SU-DHL-6 (cell line): ENCODE measurements at regions not wholly inside any gene's neighbourhood (a gene's known extent, or its start where the extent isn't known, plus 50 kb on each side); places are given as distances from the start of the nearest gene placed in this dataset.

Experiments
- H2AFZ ChIP-seq: fragments of 200-600 bp; sonication (generic); 2 replicates; pipeline ENCODE4 v1.6.1; 2014; ENCODE audit warnings: low read depth, mild to moderate bottlenecking, moderate library complexity, mixed read lengths, antibody characterized with exemption, low read length; ENCODE audit not compliant: severe bottlenecking
- H3F3A ChIP-seq: fragments of 200-600 bp; shearing (Covaris generic); 2 replicates; pipeline ENCODE4 v1.6.0; 2016; ENCODE audit warnings: antibody characterized with exemption, mild to moderate bottlenecking; ENCODE audit not compliant: insufficient read depth
- H3K27ac ChIP-seq: fragments of 200-600 bp; sonication (generic); 2 replicates; pipeline ENCODE4 v1.5.1; 2016; ENCODE audit warnings: low read depth, mild to moderate bottlenecking, low read length, moderate library complexity, mixed read lengths
- H3K27me3 ChIP-seq: fragments of 200-600 bp; sonication (generic), shearing (Covaris generic); 2 replicates; pipeline ENCODE4 v1.6.0; 2014; ENCODE audit warnings: mild to moderate bottlenecking, low read length
- H3K36me3 ChIP-seq: fragments of 200-600 bp; sonication (generic); 2 replicates; pipeline ENCODE4 v1.6.1; 2014; ENCODE audit warnings: mild to moderate bottlenecking, low read length, mixed read lengths
- H3K4me2 ChIP-seq: fragments of 300-600, 200-600 bp; shearing (Covaris generic), sonication (generic); 2 replicates; pipeline ENCODE4 v1.6.0; 2014; ENCODE audit warnings: low read length, low read depth, mild to moderate bottlenecking; ENCODE audit not compliant: poor library complexity, severe bottlenecking
- H3K4me3 ChIP-seq: fragments of 200-600 bp; sonication (generic); 2 replicates; pipeline ENCODE4 v1.5.1; 2014; ENCODE audit warnings: antibody characterized with exemption, low read length, mild to moderate bottlenecking, mixed read lengths; ENCODE audit not compliant: insufficient read depth, poor library complexity, severe bottlenecking
- H3K79me2 ChIP-seq: fragments of 200-600 bp; sonication (generic); 2 replicates; pipeline ENCODE4 v1.6.1; 2014; ENCODE audit warnings: mild to moderate bottlenecking, low read length, moderate library complexity; ENCODE audit not compliant: insufficient read depth
- H3K9ac ChIP-seq: fragments of 200-600 bp; sonication (generic); 2 replicates; pipeline ENCODE4 v1.7.0; 2014; ENCODE audit warnings: mild to moderate bottlenecking, low read length
- H3K9me2 ChIP-seq: fragments of 200-600 bp; sonication (generic); replicated peaks from 2 replicates; pipeline ENCODE4 v1.6.1; 2014; ENCODE audit warnings: low read length; ENCODE audit not compliant: insufficient read depth
- H3K9me3 ChIP-seq: fragments of 200-600 bp; sonication (generic); 2 replicates; pipeline ENCODE4 v1.6.1; 2014; ENCODE audit warnings: low read length, mixed read lengths; ENCODE audit not compliant: insufficient read depth
- H4K20me1 ChIP-seq: fragments of 200-600 bp; sonication (generic); 2 replicates; pipeline ENCODE4 v1.6.1; 2014; ENCODE audit warnings: low read depth, mild to moderate bottlenecking, antibody characterized with exemption, low read length, moderate library complexity, mixed read lengths
- EZH2phosphoT487 ChIP-seq: fragments of 200-600 bp; sonication (generic), shearing (Covaris generic); conservative IDR thresholded peaks from 2 replicates; pipeline ENCODE4 v1.6.1; 2018; ENCODE audit warnings: mild to moderate bottlenecking, antibody characterized with exemption, low read length, moderate library complexity, mixed read lengths
- TF ChIP-seq, protein P1 (sequence below): fragments of 200-600 bp; sonication (generic); IDR thresholded peaks from one replicate; pipeline ENCODE4 v1.5.1; 2017; ENCODE audit warnings: antibody characterized with exemption, mild to moderate bottlenecking, low read length, moderate library complexity; ENCODE audit not compliant: insufficient read depth, poor library complexity, severe bottlenecking

DNA sequence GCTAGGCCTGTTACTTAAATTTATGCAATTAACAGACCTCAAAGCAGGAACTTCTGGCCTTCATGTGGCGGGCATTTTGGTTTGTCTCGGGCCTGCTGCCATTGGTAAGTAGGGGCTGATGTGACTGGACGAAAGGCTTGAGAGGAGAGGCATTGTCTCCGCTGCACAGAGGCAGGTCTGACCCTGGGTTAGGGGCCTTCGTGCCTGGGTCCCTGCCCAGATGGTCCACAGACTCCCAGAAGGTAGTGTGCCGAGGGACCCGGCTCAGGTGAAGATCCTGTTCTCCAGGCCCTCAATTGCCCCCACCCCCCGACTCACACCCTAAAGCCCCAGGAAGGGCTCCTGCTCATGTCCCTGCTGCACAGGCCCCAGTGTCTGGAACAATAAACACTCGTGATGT lies 764.9 kb downstream of the TMEM182 start:
- Histone ChIP-seq H4K20me1 (no peaks in the 10 kb centered on the region), H3K9ac (no peak overlapping the region), H3K36me3 (no peaks in the 10 kb centered on the region), H3F3A (no peaks in the 10 kb centered on the region), H3K9me3 (no peaks in the 10 kb centered on the region), H3K79me2 (no peaks in the 10 kb centered on the region), H3K27ac (no peak overlapping the region), H3K27me3 (no peaks in the 10 kb centered on the region), H3K4me3 (no peak overlapping the region), H2AFZ (no peak overlapping the region), H3K9me2 (no peaks in the 10 kb centered on the region), H3K4me2 (no peak overlapping the region)
- TF ChIP-seq, protein P1, sequence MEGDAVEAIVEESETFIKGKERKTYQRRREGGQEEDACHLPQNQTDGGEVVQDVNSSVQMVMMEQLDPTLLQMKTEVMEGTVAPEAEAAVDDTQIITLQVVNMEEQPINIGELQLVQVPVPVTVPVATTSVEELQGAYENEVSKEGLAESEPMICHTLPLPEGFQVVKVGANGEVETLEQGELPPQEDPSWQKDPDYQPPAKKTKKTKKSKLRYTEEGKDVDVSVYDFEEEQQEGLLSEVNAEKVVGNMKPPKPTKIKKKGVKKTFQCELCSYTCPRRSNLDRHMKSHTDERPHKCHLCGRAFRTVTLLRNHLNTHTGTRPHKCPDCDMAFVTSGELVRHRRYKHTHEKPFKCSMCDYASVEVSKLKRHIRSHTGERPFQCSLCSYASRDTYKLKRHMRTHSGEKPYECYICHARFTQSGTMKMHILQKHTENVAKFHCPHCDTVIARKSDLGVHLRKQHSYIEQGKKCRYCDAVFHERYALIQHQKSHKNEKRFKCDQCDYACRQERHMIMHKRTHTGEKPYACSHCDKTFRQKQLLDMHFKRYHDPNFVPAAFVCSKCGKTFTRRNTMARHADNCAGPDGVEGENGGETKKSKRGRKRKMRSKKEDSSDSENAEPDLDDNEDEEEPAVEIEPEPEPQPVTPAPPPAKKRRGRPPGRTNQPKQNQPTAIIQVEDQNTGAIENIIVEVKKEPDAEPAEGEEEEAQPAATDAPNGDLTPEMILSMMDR: no peak
- TF ChIP-seq EZH2phosphoT487: no peak

DNA sequence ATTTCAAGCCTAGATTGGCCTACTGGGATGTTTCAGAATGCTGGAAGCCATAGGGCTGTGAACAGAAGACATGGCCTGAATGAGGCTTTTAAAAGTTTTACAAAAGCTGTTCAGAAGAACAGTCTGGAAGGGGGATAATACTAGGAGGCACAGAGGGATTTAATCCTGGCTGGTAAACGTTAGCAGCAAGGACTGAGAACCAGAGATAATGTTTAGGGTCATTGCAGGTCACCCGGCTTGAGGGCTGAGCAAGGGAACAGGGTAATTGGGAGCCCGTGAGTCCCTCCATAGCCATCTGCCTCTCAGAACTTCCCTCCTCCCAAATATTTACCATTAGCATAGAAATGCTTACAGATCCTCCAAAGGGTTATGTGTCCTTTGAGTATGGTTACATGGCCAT lies 765.4 kb downstream of the TMEM182 start:
- Histone ChIP-seq H2AFZ (no peak overlapping the region), H3K4me3 (no peak overlapping the region), H3K27me3 (no peaks in the 10 kb centered on the region), H3K79me2 (no peaks in the 10 kb centered on the region), H3K9ac (no peak overlapping the region), H3K4me2 (no peak overlapping the region), H3K27ac (no peak overlapping the region), H3K9me2 (no peaks in the 10 kb centered on the region), H3K36me3 (no peaks in the 10 kb centered on the region), H3K9me3 (no peaks in the 10 kb centered on the region), H4K20me1 (no peaks in the 10 kb centered on the region), H3F3A (no peaks in the 10 kb centered on the region)
- TF ChIP-seq, protein P1: no peak
- TF ChIP-seq EZH2phosphoT487: no peak

DNA sequence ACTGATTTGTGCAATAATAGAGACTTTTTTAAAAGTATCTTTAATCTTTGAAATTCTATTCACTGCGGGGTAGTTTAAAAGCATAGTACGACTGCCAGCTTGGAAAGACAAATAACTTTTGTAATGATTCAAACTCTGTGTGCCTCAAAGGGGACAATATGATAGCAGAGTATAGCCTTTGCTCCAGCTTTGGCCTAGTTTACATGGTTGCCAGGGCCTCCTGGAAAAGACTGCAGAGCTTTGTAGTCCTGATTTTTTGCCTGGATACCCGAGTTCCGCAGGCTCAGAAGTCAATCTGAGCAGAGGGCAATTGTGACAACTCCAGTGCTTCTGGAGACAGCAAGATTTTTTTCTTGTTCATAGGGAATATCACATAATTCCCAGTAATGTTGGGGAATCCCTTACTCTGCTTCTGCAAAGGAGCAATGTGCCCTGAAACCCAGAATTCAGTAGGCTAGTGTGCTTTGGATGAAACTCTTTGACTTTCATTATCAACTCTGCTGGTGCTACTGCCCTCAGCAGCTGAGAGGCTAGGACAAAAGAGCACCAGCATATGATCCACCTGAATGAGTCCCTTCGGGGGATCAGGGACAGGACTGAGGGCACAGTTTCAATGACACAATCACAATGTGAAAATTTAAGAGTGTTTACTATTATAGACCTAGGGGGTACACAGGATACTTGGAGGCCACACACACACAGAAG lies 768.1 kb downstream of the TMEM182 start:
- no peak overlapping the region for H3K27ac ChIP-seq
- no peak overlapping the region for H2AFZ ChIP-seq
- TF ChIP-seq EZH2phosphoT487: no peak
- no peaks in the 10 kb centered on the region for H3K9me3 ChIP-seq
- no peaks in the 10 kb centered on the region for H4K20me1 ChIP-seq
- H3K9me2 ChIP-seq: no peaks in the 10 kb centered on the region
- no peak overlapping the region for H3K4me2 ChIP-seq
- H3F3A ChIP-seq: no peaks in the 10 kb centered on the region
- no peaks in the 10 kb centered on the region for H3K79me2 ChIP-seq
- H3K36me3 ChIP-seq: no peaks in the 10 kb centered on the region
- H3K9ac ChIP-seq: no peak overlapping the region
- no peak overlapping the region for H3K4me3 ChIP-seq
- H3K27me3 ChIP-seq: no peaks in the 10 kb centered on the region

DNA sequence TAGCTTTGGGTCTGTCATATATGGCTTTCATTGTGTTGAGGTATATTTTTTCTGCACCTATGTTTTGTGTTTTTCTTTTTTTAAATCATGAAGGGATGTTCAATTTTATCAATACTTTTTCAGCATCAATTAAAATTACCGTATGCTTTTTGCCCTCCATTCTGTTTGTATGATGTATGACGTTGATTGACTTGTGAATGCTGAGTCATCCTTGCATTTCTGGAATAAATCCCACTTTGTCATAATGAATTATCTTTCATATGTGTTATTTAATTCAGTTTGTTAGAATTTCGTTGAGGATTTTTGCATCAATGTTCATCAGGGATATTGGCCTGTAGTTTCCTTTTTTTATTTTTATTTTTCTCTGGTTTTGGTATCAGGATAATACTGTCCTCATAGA lies 790.9 kb downstream of the TMEM182 start:
- 0 out of 2 replicates have a peak, but pooled peaks cover 3% of the 10 kb centered on the region for H3K9me3 ChIP-seq
- H3K36me3 ChIP-seq: no peaks in the 10 kb centered on the region
- TF ChIP-seq, protein P1: no peak
- no peak for TF ChIP-seq EZH2phosphoT487
- no peaks in the 10 kb centered on the region for H4K20me1 ChIP-seq
- H3K4me3 ChIP-seq: no peak overlapping the region
- no peaks in the 10 kb centered on the region for H3K27me3 ChIP-seq
- no peak overlapping the region for H3K9ac ChIP-seq
- H2AFZ ChIP-seq: no peak overlapping the region
- no peaks in the 10 kb centered on the region for H3K79me2 ChIP-seq
- no peaks in the 10 kb centered on the region for H3K9me2 ChIP-seq
- no peak overlapping the region for H3K4me2 ChIP-seq
- H3F3A ChIP-seq: no peaks in the 10 kb centered on the region
- H3K27ac ChIP-seq: no peak overlapping the region
